Fibroblast of skin of abdomen (primary cell): ENCODE measurements at regions not wholly inside any gene's neighbourhood (a gene's known extent, or its start where the extent isn't known, plus 50 kb on each side); places are given as distances from the start of the nearest gene placed in this dataset.

Experiments
- DNase-seq: peaks from one replicate; pipeline ENCODE4 v3.0.0-alpha.2; 2013

DNA sequence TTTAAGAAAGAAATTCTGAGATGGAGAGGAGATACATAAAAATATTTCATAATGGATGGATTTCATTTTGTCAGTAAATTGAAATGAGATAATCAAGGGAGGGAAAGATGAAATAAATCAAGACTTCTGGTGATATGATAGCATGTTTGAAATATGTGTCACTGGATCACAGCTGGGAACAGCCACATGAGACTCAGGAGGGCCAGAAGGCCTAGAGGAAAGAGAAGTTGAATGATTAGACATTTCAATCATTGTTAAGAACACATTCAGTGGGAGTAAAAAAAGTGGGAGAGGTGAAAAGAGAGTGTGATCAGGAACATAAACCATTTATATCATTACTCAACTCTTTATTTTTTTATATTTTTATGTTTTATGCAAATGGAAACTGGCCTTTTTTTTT lies 933.4 kb downstream of the KCNJ2 start:
- no peak for DNase-seq

DNA sequence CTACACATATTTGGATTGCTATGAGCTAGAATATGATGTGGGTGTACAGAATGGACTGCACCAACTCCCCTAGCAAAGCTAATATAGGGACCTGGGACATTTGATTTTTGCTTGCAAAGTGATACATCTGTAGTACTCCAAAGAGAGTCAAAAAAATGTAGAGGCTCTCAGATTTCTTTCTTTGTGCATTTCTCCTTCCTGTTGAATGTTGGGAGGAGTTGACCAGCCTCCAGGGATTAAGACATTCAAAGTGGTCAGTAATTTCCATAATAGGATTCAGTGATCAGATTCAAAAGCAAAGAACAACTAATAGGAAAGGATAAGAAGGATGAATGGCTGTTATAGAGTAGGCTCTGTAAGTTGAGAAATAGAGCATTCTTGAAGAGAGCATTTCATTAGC lies 934.9 kb downstream of the KCNJ2 start:
- DNase-seq = no peak

DNA sequence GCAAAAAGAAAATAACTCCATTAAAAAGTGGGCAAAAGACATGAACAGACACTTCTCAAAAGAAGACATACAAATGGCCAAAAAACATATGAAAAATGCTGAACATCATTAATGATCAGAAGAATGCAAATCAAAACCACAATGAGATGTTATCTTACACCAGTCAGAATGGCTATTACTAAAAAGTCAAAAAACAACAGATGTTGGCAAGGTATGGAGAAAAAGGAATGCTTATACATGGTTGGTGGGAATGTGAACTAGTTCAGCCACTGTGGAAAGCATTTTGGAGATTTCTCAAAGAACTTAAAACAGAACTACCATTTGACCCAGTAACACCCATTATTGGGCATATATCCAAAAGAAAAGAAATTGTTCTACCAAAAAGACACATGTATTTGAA lies 936.7 kb downstream of the KCNJ2 start:
- DNase-seq = peak; percentile 35

DNA sequence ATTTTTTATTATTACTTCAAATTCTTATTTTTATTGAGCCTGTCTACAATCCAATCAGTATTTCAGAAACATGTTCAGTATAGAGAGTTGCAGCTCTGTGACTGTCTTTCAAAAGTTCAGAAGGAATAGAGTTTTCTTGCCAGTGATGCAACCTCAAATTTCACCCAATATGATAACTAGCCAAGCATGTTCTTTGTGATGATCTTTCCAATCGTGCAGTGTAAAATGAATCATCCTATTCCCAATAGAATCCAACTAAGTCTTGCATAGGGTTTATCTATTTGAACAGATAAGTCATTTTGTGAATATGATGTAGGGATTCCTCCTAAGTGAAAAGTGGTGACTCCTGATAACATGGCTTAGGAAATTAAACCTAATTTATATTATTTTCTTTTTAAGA lies 937.8 kb downstream of the KCNJ2 start:
- DNase-seq = peak; percentile 10

DNA sequence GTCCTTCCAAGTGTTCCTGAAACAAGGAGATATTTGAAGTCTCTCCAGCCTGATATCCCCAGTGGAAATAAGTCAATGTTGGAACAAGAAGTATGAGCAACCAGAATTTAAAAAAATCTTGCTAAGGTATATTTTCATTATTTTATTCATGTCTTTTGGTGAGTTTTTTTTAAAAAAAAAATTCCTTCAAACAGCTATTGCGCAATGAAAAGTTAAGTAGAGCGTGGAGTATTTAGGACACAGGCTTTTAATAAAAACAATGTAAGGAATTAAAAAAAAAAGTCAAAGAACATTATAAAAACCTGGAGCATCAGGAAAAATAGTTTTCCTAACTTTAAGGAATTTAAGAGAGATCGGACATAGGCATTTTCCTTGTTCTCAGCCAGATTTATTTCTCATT lies 940.4 kb downstream of the KCNJ2 start:
- DNase-seq = no peak

DNA sequence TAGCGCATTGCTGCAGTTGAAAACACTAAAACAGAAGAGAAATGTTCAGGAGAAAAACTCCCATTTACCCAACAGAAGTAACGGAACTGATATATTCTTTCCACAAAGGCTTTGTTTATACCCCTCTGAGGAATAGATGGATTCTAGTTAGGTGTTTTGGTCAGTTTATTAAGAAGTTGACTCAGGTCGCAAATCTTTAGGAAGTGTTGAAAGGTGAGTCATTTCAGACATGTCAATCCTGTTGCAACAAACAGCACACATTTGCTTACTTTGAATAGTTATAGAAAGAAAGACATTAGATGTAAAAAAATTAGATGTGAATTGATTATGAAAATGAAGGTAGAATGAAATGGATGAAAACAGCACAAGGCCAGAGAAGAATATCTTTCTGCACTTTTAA lies 941.0 kb downstream of the KCNJ2 start:
- peak; percentile 45 for DNase-seq

DNA sequence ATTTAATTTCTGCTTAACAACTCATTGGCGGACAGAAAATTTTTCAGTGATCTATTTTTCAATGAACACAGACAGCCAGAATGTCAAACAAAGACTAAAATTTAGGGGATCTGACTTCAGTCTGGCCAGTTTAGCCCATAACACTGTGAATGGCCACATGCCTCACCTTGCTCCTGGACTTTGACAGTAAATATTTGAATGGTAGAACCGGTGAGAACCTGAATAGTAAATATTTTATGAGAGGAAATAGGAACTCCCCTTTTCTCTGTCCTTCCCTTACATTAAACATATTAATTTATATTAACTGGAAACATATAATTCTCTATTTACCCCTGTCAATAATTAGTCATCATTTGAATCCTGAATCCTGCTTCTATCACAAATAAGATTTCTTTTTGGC lies 942.1 kb downstream of the KCNJ2 start:
- DNase-seq = no peak

DNA sequence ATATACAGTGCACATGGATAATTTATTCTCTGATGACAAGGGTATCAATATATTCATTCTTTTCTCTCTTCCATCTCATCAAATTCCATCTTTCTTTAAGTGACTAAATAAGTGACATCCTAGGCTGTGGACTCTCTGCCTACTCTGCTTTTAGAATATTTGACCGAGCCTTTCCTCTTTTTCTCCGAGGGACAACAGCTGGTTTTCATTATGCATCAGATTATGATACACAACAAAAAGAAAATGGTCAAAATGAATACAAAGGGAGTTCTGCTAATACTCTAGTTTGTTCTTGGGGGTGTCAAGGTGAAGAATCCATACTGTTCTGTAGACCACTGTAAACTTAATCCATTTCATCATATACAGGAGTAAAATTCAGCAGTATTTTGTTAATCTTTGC lies 942.6 kb downstream of the KCNJ2 start:
- peak; percentile 31 for DNase-seq

DNA sequence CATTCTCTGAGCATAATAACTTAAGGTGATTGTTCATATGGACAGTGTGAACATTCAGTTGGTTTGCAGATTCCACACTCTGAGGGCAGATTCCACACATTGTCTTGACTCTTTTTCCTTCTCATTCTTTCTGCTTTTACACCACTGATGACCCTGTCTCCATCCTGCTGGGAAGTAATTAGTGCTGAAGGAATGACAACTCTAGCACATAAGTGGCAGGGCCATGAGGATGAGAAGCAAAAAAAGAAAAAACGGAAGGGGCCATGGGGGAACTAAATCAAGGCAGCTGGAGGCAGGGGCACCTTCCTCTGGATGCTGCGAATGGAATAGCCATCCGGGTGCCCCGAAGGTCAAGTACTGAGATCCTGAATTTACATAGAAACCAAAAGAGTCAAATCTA lies 944.0 kb downstream of the KCNJ2 start:
- DNase-seq = no peak

DNA sequence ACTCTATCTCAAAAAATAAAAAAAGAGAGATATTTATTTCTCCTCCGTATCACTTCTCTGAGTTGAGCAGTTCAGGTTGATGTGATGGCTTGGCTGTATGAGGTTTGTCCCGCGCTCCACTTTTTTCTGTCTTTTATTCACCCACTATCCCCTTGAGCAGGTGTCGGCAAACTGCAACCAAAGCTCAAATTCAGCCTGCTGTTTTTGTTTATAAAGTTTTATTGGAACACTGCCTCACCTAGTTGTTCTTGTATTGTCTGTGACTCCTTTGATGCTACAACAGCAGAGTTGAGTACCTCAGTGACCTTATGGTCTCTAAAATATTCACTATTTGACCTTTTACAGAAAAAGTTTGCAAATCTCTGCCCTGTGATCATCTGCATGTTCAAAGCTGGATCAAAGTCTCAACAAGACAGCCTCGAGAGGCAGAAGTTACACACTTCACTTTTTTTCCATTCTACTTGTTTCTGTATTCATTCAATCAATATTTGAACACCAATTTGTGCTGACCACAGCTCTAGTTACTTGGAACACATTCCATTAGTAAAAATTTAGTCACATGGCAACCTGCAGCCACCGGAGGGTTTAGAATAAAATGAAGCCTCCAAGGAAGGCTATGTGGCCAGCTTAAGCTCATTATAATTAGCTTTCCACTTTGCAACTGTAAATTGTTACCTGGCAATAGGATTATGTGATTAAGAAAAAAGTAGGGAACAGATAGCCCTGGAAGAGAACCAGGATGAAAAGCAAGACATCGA lies 945.8 kb downstream of the KCNJ2 start:
- no peak for DNase-seq

DNA sequence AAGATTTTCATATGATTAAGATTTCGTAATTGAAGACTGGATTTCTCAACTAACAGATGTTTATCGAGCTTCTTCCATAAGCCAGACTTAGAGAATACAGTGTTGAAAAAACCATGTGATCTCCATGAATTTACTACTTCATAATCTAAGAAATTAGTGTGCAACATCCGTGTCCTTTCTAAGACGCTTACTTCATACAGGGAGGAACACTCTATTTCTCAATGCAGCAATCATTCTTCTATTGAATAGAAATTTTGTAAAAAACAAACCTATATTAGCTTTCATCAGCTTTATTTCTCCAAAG lies 946.3 kb downstream of the KCNJ2 start:
- DNase-seq = peak; percentile 18

DNA sequence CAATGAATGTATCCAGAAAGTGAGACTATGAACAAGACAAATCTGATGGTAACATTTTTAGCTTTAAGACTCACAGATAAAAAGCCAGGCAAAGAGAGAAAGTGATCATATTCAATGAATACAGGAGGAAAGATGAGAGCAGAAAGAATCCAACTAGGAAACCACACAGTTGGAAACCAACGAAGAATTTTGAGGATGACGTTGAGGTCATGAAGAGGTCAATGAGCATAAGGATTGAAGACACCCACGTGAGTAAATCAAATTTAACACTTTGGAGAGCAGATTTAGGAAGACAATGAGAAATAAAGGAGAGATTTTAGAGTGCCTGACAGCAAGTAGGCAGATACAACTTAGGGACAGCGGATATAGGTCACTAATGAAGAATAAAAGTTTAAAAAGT lies 948.1 kb downstream of the KCNJ2 start:
- peak; percentile 49 for DNase-seq

DNA sequence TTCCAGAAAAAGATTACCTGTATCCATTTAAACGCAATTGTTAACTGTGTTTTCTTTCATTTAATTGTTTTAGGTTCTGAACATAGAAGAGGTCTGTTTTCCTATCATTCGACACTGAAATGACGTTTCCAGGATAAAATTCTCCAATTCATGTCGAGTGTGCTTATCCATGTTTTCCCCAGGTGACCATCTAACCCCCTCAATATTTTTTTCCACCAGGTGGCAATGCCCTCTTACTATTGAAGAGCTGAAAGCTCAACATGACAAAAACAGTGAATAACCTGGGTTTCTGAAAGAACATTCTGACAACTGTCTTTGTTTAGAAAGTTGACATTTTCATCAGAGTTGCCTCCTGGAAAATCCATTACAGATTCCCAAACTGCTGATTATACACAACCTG lies 948.7 kb downstream of the KCNJ2 start:
- DNase-seq = peak; percentile 19

DNA sequence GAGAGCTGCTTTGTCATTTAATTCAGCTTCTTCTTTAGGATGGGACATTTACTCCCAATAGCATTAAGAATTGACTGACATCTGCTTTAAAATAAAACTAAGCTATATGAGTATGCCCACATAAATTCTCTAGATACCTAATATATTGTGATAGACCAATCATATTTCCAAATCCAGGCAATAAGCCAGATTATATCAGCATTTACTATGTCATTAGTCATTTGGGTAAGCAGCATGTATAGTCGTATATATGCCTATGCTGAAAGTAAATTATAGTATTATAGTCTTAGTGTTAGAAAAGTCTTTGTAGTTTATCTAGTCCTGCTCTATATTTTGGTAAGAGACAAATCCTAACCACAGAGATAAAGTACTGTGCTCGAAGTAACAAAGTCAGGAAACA lies 958.1 kb downstream of the KCNJ2 start:
- DNase-seq = no peak

DNA sequence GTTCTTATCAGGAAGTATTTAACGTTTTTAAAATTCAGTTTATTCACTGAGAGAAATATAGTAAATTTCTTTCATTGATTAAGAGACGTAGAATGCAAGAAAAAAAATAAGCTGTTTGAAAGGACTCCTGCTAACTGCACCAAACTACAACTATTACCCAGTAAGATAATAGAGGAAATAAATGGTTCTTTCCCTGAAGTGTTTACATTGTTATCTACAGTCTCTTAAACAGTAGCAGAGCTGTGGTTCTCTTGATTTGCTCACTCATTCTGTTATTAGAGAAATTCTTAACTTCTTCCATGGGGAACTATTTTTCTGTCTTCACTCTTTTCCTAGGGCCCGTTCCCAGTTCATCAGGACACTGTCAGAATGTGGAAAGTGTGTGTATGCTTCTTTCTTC lies 973.0 kb downstream of the KCNJ2 start:
- DNase-seq = no peak

DNA sequence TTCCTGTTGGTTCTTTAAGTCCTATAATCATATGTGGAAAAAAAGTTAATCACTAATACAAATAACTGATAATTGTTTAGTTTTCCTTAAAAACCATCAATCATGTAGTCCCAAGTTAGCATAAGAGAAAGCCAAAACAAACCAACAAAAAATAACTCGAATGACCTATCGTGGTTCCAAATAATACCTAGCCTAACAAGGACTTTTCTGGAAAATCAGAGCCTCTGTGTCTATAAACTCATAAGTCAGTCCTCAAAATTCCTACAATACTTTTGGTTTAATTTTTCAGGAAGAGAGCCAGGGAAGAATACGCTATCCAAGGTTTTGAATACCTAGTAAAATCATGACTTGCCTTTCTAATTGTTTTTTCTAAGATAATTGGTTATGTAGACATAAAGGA lies 975.3 kb upstream of the SOX9 start:
- peak; percentile 18 for DNase-seq

DNA sequence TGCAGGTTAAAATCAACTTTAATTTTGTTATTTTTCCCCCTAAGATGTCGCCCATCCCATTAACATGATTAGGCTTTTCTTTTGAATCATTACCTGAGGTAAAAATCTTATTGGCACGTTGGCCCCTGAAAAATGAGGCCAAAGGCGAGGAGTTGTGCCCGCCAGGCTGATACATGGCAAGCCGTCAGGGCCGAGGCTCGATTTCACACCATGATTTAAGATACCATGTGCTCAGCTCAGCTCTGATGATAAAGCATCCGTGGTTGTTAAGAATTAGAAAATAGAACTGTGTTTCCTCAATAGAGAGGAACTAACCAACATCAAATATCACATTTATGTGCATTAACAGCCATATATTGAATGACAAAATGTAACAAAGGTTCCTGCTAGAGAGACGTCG lies 972.9 kb upstream of the SOX9 start:
- DNase-seq = no peak

DNA sequence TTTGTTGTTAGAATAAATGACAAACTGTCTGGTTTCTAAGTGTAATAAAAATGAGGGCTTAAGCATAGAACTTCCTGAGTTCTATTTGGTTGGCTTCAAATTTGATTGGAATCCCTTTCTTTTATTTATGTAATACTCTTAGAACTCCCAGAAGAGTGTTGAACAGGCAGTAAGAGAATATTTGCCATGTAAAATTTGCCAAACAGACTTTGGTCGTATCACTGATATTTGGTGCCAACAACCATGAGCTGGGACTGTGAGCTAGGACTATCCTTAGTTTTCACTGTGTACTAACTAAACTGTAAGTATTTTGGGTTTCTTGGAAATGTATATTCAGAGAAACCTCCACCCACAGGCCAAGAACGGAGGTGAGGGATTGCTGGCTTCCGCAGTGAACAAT lies 971.2 kb upstream of the SOX9 start:
- DNase-seq = no peak

DNA sequence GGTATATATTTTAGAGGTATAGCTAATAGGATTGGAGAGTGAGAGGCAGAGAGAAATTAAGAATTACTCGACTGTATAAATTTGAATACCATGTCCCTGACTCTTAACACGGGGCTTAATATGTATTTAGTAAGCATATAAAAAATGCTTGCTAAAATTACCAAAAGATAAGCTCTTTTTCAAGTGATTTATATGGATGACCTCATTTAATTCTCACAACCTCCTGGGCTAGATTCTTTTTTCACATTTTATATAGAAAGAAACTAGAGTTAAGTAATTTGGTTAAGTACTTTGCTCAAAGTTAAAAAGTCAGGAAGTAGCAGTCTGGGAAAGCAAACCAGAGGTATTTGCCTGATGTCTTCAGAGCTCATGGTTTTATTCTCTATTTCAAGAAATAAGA lies 963.5 kb upstream of the SOX9 start:
- no peak for DNase-seq

DNA sequence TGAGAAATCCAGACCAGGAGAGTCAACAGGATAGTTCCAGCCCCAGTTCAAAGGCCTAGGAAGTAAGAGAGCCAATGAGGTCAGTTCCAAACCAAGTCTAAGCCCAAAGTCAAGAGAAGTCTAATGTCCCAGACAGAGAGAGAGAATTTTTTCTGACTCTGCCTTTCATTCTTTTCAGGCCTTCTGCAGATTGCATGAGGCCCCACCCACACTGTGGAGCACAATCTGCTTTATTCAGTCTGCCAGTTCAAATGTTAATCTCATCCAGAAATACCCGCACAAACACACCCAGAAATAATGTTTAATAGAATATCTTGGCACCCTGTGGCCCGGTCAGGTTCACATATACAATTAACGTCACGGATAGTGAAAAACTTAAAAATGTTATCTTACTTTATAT lies 962.4 kb upstream of the SOX9 start:
- DNase-seq = no peak

DNA sequence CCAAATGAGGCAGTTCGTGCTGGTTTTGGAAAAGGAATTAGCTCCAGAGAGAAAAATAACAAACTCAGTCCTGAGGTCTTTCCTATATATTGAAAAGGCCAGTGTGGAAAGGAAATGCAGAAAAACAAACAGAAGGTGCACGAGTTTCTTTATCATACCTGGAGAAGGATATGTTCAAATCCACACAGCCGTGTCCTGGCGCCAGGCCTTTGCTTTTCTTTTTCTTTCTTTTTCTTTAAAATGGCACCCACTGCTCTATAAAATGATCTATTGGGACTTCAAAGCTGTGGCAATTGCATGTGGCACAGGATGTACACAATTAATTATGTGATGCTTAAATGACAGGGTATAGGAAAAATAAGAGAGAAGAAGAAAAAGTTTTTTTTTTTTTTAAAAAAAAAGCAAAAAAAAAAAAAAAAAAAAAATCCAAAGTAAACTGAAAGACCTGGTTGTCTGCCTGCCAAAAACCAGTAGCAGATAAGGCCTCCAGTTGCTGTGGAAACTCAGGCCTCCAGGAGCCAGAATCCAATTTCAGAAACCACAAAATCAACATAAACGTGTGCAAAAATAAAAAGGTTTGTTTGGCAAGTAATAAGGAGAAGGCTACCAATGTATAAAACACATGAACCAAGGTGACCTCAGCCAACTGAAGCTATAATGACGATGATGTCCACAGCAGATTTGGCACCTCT lies 957.6 kb upstream of the SOX9 start:
- no peak for DNase-seq

DNA sequence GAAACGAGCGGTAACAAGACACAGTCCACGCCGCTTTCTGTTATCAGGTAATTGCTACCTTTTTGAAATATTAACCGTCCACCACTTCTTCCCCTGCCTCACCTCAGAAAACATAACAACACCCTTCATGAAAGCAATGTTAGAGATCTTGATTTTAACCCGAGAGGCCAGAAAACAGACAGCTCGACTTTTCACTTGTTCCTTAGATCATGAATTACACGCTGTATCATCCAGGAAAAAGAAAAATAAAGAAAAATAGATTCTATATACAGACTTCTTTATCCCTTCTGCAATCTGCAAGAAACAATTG lies 957.1 kb upstream of the SOX9 start:
- no peak for DNase-seq

DNA sequence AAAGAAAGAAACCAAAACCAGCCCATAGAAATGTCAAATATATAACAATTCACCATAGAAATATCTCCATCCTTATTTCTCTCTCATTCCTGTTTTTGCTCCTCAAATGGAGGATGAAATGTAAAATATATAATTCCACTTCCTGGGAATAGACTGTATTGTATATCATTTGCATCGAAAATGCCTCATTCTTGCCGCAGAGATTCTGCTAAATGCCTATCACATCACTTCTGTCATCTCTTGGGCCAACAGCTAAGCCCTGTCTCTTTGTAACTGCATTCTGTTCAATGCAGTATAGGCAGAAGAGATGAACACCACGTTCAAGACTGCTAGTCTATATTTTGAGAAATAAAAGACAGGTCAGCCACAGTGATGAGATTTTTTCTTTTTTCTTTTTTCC lies 956.3 kb upstream of the SOX9 start:
- DNase-seq = no peak

DNA sequence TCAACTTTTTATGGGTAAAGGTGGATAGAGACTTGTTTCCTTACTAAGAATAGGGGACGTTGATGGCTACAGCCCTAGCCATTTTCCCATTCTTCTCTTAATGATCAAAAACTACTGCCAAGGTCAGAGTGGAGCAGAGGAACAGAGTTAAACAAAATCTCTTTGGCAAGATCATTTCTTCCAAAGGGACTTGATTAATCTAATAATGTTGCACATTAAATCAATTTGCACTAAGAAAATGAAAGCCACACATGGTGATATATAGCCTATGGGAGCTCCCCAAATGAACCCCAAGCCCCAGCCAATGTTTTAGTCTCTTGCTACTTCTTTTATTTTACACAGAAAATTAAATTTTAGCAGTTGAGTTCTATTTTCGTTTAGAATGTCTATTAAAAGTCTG lies 954.5 kb upstream of the SOX9 start:
- DNase-seq = no peak
